HUES64 (cell line): ENCODE measurements at regions not wholly inside any gene's neighbourhood (a gene's known extent, or its start where the extent isn't known, plus 50 kb on each side); places are given as distances from the start of the nearest gene placed in this dataset.

Source experiments
- H3K27ac ChIP-seq: 2 replicates; pipeline ENCODE4 v1.7.0; 2013; ENCODE audit warnings: low read depth, low read length, inconsistent platforms
- H3K27me3 ChIP-seq: 2 replicates; pipeline ENCODE4 v1.6.1; 2013; ENCODE audit warnings: mild to moderate bottlenecking, low read length; ENCODE audit not compliant: insufficient read depth
- H3K36me3 ChIP-seq: 2 replicates; pipeline ENCODE4 v1.6.1; 2013; ENCODE audit warnings: mild to moderate bottlenecking, low read length; ENCODE audit not compliant: insufficient read depth
- H3K4me1 ChIP-seq: 2 replicates; pipeline ENCODE4 v1.6.1; 2013; ENCODE audit warnings: mild to moderate bottlenecking, low read length, moderate library complexity; ENCODE audit not compliant: insufficient read depth
- H3K4me3 ChIP-seq: 2 replicates; pipeline ENCODE4 v1.5.1; 2013; ENCODE audit warnings: mild to moderate bottlenecking, low read length, moderate library complexity
- H3K9ac ChIP-seq: 2 replicates; pipeline ENCODE4 v1.6.1; 2013; ENCODE audit warnings: mild to moderate bottlenecking, low read depth, low read length
- H3K9me3 ChIP-seq: 2 replicates; pipeline ENCODE4 v1.6.1; 2013; ENCODE audit warnings: low read depth, low read length; ENCODE audit not compliant: insufficient read depth
- WGBS: fragments of 150-250, 120-280 bp; methylation state at CpG from one replicate; pipeline ENCODE4 v1.1.7; 2013; ENCODE audit warnings: missing lambda C conversion rate; 5-methylcytosine and 5-hydroxymethylcytosine counted together

- H3K27ac ChIP-seq = peak overlapping the region; percentile 38
- no peaks in the 10 kb centered on the region for H3K36me3 ChIP-seq
- peaks cover 48% of the 10 kb centered on the region for H3K4me1 ChIP-seq
- H3K4me3 ChIP-seq = no peak overlapping the region
- H3K9ac ChIP-seq = no peak overlapping the region
- no peaks in the 10 kb centered on the region for H3K9me3 ChIP-seq
- no peaks in the 10 kb centered on the region for H3K27me3 ChIP-seq
- WGBS = 55% methylated on average over 1 of the region's 1 CpG
Measured at GRCh38 chr6:71157345-71157744, 131.3 kb upstream of the OGFRL1 start.

GRCh38 chr6:71164890-71165289 is 123.7 kb upstream of the OGFRL1 start:
- no peak overlapping the region for H3K27ac ChIP-seq
- H3K27me3 ChIP-seq = no peaks in the 10 kb centered on the region
- 92% methylated on average over 20 of the region's 22 CpGs for WGBS
- no peaks in the 10 kb centered on the region for H3K36me3 ChIP-seq
- no peak overlapping the region for H3K9ac ChIP-seq
- H3K4me1 ChIP-seq = peaks cover 3% of the 10 kb centered on the region
- H3K4me3 ChIP-seq = no peak overlapping the region
- no peaks in the 10 kb centered on the region for H3K9me3 ChIP-seq

GRCh38 chr6:71168233-71168765 is 120.3 kb upstream of the OGFRL1 start:
- Histone ChIP-seq H3K36me3 (no peaks in the 10 kb centered on the region), H3K4me3 (no peak overlapping the region), H3K9me3 (no peaks in the 10 kb centered on the region), H3K27me3 (no peaks in the 10 kb centered on the region), H3K27ac (no peak overlapping the region), H3K9ac (no peak overlapping the region), H3K4me1 (no peaks in the 10 kb centered on the region)
- 96% methylated on average over 1 of the region's 1 CpG for WGBS

- 100% methylated on average over 2 of the region's 2 CpGs for WGBS
- H3K4me1 ChIP-seq = no peaks in the 10 kb centered on the region
- H3K9me3 ChIP-seq = no peaks in the 10 kb centered on the region
Measured at GRCh38 chr6:71171497-71172070, 117.0 kb upstream of the OGFRL1 start.

GRCh38 chr6:71179249-71179885 is 109.2 kb upstream of the OGFRL1 start:
- 97% methylated on average over 3 of the region's 5 CpGs for WGBS
- Histone ChIP-seq H3K27me3 (no peaks in the 10 kb centered on the region), H3K36me3 (no peaks in the 10 kb centered on the region), H3K9ac (no peak overlapping the region), H3K9me3 (0 out of 2 replicates have a peak, but pooled peaks cover 3% of the 10 kb centered on the region), H3K4me1 (peaks cover 27% of the 10 kb centered on the region), H3K4me3 (no peak overlapping the region), H3K27ac (no peak overlapping the region)

More at GRCh38 chr6:71171497-71172070, 117.0 kb upstream of the OGFRL1 start:
- H3K36me3 ChIP-seq = no peaks in the 10 kb centered on the region
- H3K4me3 ChIP-seq = no peak overlapping the region
- H3K9ac ChIP-seq = no peak overlapping the region
- H3K27ac ChIP-seq = no peak overlapping the region
- H3K27me3 ChIP-seq = no peaks in the 10 kb centered on the region

- Histone ChIP-seq H3K36me3 (no peaks in the 10 kb centered on the region), H3K4me1 (peaks cover 27% of the 10 kb centered on the region), H3K27me3 (no peaks in the 10 kb centered on the region), H3K4me3 (no peak overlapping the region), H3K9ac (no peak overlapping the region), H3K9me3 (0 out of 2 replicates have a peak, but pooled peaks cover 3% of the 10 kb centered on the region), H3K27ac (peak overlapping the region; percentile 66)
- WGBS = 47% methylated on average over 1 of the region's 1 CpG
Measured at GRCh38 chr6:71181565-71181964, 107.0 kb upstream of the OGFRL1 start.

GRCh38 chr6:71187141-71187540 is 101.5 kb upstream of the OGFRL1 start:
- Histone ChIP-seq H3K4me1 (peaks cover 4% of the 10 kb centered on the region), H3K27ac (no peak overlapping the region), H3K36me3 (no peaks in the 10 kb centered on the region), H3K27me3 (no peaks in the 10 kb centered on the region), H3K9me3 (0 out of 2 replicates have a peak, but pooled peaks cover 3% of the 10 kb centered on the region), H3K9ac (no peak overlapping the region), H3K4me3 (no peak overlapping the region)
- 83% methylated on average over 3 of the region's 3 CpGs for WGBS

GRCh38 chr6:71190809-71191208 is 97.8 kb upstream of the OGFRL1 start:
- Histone ChIP-seq H3K4me1 (no peaks in the 10 kb centered on the region; the same call in 1 of the 2 replicates), H3K27ac (no peak overlapping the region), H3K27me3 (no peaks in the 10 kb centered on the region), H3K9me3 (no peaks in the 10 kb centered on the region), H3K9ac (no peak overlapping the region), H3K36me3 (no peaks in the 10 kb centered on the region), H3K4me3 (no peak overlapping the region)
- 65% methylated on average over 1 of the region's 3 CpGs for WGBS

- Histone ChIP-seq H3K36me3 (no peaks in the 10 kb centered on the region), H3K4me1 (peaks cover 14% of the 10 kb centered on the region), H3K27me3 (no peaks in the 10 kb centered on the region), H3K9me3 (no peaks in the 10 kb centered on the region), H3K27ac (no peak overlapping the region), H3K4me3 (no peak overlapping the region), H3K9ac (no peak overlapping the region)
- WGBS = 100% methylated on average over 1 of the region's 1 CpG
Measured at GRCh38 chr6:71194724-71195123, 93.9 kb upstream of the OGFRL1 start.

- H3K4me3 ChIP-seq = no peak overlapping the region
- H3K27ac ChIP-seq = no peak overlapping the region; the same call in 1 of the 2 replicates
- H3K9ac ChIP-seq = no peak overlapping the region
- H3K36me3 ChIP-seq = no peaks in the 10 kb centered on the region
- H3K4me1 ChIP-seq = peaks cover 16% of the 10 kb centered on the region
- no peaks in the 10 kb centered on the region for H3K27me3 ChIP-seq
- 94% methylated on average over 7 of the region's 7 CpGs for WGBS
- H3K9me3 ChIP-seq = no peaks in the 10 kb centered on the region
Measured at GRCh38 chr6:71197267-71197666, 91.3 kb upstream of the OGFRL1 start.

- 100% methylated on average over 1 of the region's 1 CpG for WGBS
- Histone ChIP-seq H3K36me3 (no peaks in the 10 kb centered on the region), H3K9ac (no peak overlapping the region), H3K27ac (no peak overlapping the region; the same call in 1 of the 2 replicates), H3K4me3 (no peak overlapping the region), H3K9me3 (no peaks in the 10 kb centered on the region), H3K27me3 (no peaks in the 10 kb centered on the region), H3K4me1 (peaks cover 16% of the 10 kb centered on the region)
Measured at GRCh38 chr6:71197780-71198179, 90.8 kb upstream of the OGFRL1 start.
